ENCODE measurements at regions not wholly inside any gene's neighbourhood (a gene's known extent, or its start where the extent isn't known, plus 50 kb on each side); places are given as distances from the start of the nearest gene placed in this dataset.

GRCh38 chr6:133100865-133101264, 140.3 kb upstream of the EYA4 start:
- Histone ChIP-seq H3K36me3 (ENCODE audit: control insufficient read depth in 2 of 2, extremely low read depth in 1 of 2, insufficient read depth in 1 of 2, low read length in 1 of 2) (no peaks in the 10 kb centered on the region), H3K27ac (ENCODE audit: low read length) (no peak overlapping the region), H3K4me1 (ENCODE audit: control insufficient read depth in 1 of 2, extremely low read depth in 1 of 2, insufficient read depth in 2 of 2, low read length in 2 of 2) (no peaks in the 10 kb centered on the region), H3K4me3 (ENCODE audit: control insufficient read depth in 1 of 2, extremely low read depth in 1 of 2, low read length in 1 of 2) (no peak overlapping the region), H3K27me3 (replicated peaks in 1 of 2; ENCODE audit: control insufficient read depth in 2 of 2, extremely low read depth in 1 of 2, insufficient read depth in 2 of 2, low read length in 1 of 2) (no peaks in the 10 kb centered on the region), H3K9me3 (no peaks in the 10 kb centered on the region)
- Mint-ChIP-seq H3K4me1 (no peaks in the 10 kb centered on the region), H3K27me3 (no peaks in the 10 kb centered on the region), H3K9me3 (no peaks in the 10 kb centered on the region), H3K27ac (no peak overlapping the region), H3K4me3 (no peak overlapping the region), H3K36me3 (no peaks in the 10 kb centered on the region)
- ChIA-PET POLR2A (interaction anchor here in 1 of 2 donors (0.6 kb wide), 1 partner anchor 705 kb away, joined by 5 read pairs; no protein-coding TSS in a partner anchor), CTCF (no interaction called here)
- no peak for DNase-seq
- WGBS (ENCODE audit: insufficient coverage) = no CpG with 5 or more reads among the region's 3 CpGs
- ATAC-seq (replicated peaks in 1 of 4) = no peak

GRCh38 chr6:133101790-133102189, 139.4 kb upstream of the EYA4 start:
- H3K9me3 Mint-ChIP-seq = no peaks in the 10 kb centered on the region
- Histone ChIP-seq H3K4me3 (ENCODE audit: control insufficient read depth in 1 of 2, extremely low read depth in 1 of 2, low read length in 1 of 2) (no peak overlapping the region), H3K27ac (ENCODE audit: low read length) (no peak overlapping the region), H3K9me3 (no peaks in the 10 kb centered on the region), H3K4me1 (ENCODE audit: control insufficient read depth in 1 of 2, extremely low read depth in 1 of 2, insufficient read depth in 2 of 2, low read length in 2 of 2) (no peaks in the 10 kb centered on the region), H3K36me3 (ENCODE audit: control insufficient read depth in 2 of 2, extremely low read depth in 1 of 2, insufficient read depth in 1 of 2, low read length in 1 of 2) (no peaks in the 10 kb centered on the region), H3K27me3 (replicated peaks in 1 of 2; ENCODE audit: control insufficient read depth in 2 of 2, extremely low read depth in 1 of 2, insufficient read depth in 2 of 2, low read length in 1 of 2) (no peaks in the 10 kb centered on the region)
- H3K4me3 Mint-ChIP-seq = no peak overlapping the region
- no peaks in the 10 kb centered on the region for H3K36me3 Mint-ChIP-seq
- ChIA-PET CTCF (interaction anchor here in 1 of 2 donors (0.7 kb wide), 1 partner anchor 123 kb away, joined by 3 read pairs; no protein-coding TSS in a partner anchor), POLR2A (no interaction called here)
- no peaks in the 10 kb centered on the region for H3K27me3 Mint-ChIP-seq
- H3K27ac Mint-ChIP-seq = no peak overlapping the region
- ATAC-seq (replicated peaks in 1 of 4) (no peak), DNase-seq (no peak)
- H3K4me1 Mint-ChIP-seq = no peaks in the 10 kb centered on the region

DNA sequence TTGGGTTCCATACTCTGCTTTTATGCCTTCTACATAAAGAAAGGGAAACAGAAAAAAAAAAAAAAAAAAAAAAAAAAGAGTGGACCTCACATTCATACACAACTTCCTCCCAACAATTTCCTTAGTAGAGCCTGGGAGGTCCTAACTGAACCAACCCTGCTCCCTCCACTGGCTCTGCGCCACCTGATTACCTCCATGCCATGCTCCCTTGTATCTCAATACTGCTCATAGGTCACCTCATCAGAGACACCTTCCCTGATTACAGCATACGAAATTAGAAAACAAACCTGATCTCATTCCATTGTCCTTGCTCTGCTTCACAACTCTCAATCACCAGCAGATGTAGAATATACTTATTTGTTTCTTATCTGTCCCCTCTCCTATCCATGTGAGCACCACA, 134.2 kb upstream of the EYA4 start:
- H3K9me3 Mint-ChIP-seq = peaks cover 0 to 8% (median 0%) of the 10 kb centered on the region in 3 donors
- ChIA-PET POLR2A (no interaction called here), CTCF (interaction anchor here in 1 of 2 donors (0.6 kb wide), 1 partner anchor 293 kb away, joined by 4 read pairs; the partner anchor contains the start of gene RPS12)
- H3K36me3 ChIP-seq (ENCODE audit: control insufficient read depth in 2 of 2, extremely low read depth in 1 of 2, insufficient read depth in 1 of 2, low read length in 1 of 2) = no peaks in the 10 kb centered on the region
- no peak overlapping the region for H3K27ac Mint-ChIP-seq
- no peak overlapping the region for H3K27ac ChIP-seq (ENCODE audit: low read length)
- ATAC-seq (replicated peaks in 1 of 4) = no peak
- H3K4me3 ChIP-seq (ENCODE audit: control insufficient read depth in 1 of 2, extremely low read depth in 1 of 2, low read length in 1 of 2) = no peak overlapping the region
- H3K36me3 Mint-ChIP-seq = no peaks in the 10 kb centered on the region
- no peaks in the 10 kb centered on the region for H3K27me3 ChIP-seq (replicated peaks in 1 of 2; ENCODE audit: control insufficient read depth in 2 of 2, extremely low read depth in 1 of 2, insufficient read depth in 2 of 2, low read length in 1 of 2)
- 90% methylated on average over 1 of the region's 2 CpGs for WGBS (ENCODE audit: insufficient coverage)
- H3K9me3 ChIP-seq = no peaks in the 10 kb centered on the region
- H3K4me1 ChIP-seq (ENCODE audit: control insufficient read depth in 1 of 2, extremely low read depth in 1 of 2, insufficient read depth in 2 of 2, low read length in 2 of 2) = no peaks in the 10 kb centered on the region
- H3K4me3 Mint-ChIP-seq = no peak overlapping the region
- DNase-seq = no peak
- peaks cover 0 to 3% of the 10 kb centered on the region in 2 donors for H3K27me3 Mint-ChIP-seq
- H3K4me1 Mint-ChIP-seq = no peaks in the 10 kb centered on the region

- H3K9me3 ChIP-seq = no peaks in the 10 kb centered on the region
- no peak overlapping the region for H3K4me3 ChIP-seq (ENCODE audit: control insufficient read depth in 1 of 2, extremely low read depth in 1 of 2, low read length in 1 of 2)
- 17% methylated on average over 1 of the region's 2 CpGs for WGBS (ENCODE audit: insufficient coverage)
- H3K27ac Mint-ChIP-seq = no peak overlapping the region
- no peak overlapping the region for H3K27ac ChIP-seq (ENCODE audit: low read length)
- H3K27me3 Mint-ChIP-seq = peaks cover 0 to 3% of the 10 kb centered on the region in 2 donors
- POLR2A ChIA-PET = no interaction called here
- no peaks in the 10 kb centered on the region for H3K36me3 Mint-ChIP-seq
- ATAC-seq (replicated peaks in 1 of 4) = no peak
- CTCF ChIA-PET = no interaction called here
- peaks cover 0 to 8% (median 0%) of the 10 kb centered on the region in 3 donors for H3K9me3 Mint-ChIP-seq
- H3K4me3 Mint-ChIP-seq = no peak overlapping the region
- H3K4me1 Mint-ChIP-seq = no peaks in the 10 kb centered on the region
- no peak for DNase-seq
- H3K4me1 ChIP-seq (ENCODE audit: control insufficient read depth in 1 of 2, extremely low read depth in 1 of 2, insufficient read depth in 2 of 2, low read length in 2 of 2) = no peaks in the 10 kb centered on the region
- no peaks in the 10 kb centered on the region for H3K36me3 ChIP-seq (ENCODE audit: control insufficient read depth in 2 of 2, extremely low read depth in 1 of 2, insufficient read depth in 1 of 2, low read length in 1 of 2)
- no peaks in the 10 kb centered on the region for H3K27me3 ChIP-seq (replicated peaks in 1 of 2; ENCODE audit: control insufficient read depth in 2 of 2, extremely low read depth in 1 of 2, insufficient read depth in 2 of 2, low read length in 1 of 2)
Observed at GRCh38 chr6:133108419-133108818, 132.7 kb upstream of the EYA4 start.

DNA sequence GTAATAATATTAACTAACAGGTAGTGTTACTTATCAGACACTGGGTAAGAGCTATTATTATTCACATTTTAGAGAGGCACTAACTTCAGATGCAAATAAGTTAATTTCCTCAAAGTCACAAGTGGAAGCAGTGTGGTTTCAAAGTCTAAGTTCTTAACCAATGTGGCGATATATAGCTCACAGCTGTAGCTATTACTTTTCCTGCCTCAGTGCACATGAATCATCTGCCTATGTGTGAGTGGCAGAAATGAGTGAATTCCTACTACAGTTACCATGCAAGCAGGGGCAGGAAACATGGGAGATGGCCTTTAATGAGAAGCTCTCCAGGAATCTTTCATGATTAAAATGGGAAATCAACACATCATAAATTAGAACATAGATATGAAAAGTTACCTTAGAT, 126.2 kb upstream of the EYA4 start:
- peaks cover 4 to 15% (median 5%) of the 10 kb centered on the region in 3 donors for H3K9me3 Mint-ChIP-seq
- no peaks in the 10 kb centered on the region for H3K27me3 ChIP-seq (replicated peaks in 1 of 2; ENCODE audit: control insufficient read depth in 2 of 2, extremely low read depth in 1 of 2, insufficient read depth in 2 of 2, low read length in 1 of 2)
- no peaks in the 10 kb centered on the region for H3K36me3 Mint-ChIP-seq
- no peak overlapping the region for H3K4me3 ChIP-seq (ENCODE audit: control insufficient read depth in 1 of 2, extremely low read depth in 1 of 2, low read length in 1 of 2)
- WGBS (ENCODE audit: insufficient coverage) = no CpG with 5 or more reads among the region's 1 CpG
- no peak overlapping the region for H3K4me3 Mint-ChIP-seq
- no peaks in the 10 kb centered on the region for H3K36me3 ChIP-seq (ENCODE audit: control insufficient read depth in 2 of 2, extremely low read depth in 1 of 2, insufficient read depth in 1 of 2, low read length in 1 of 2)
- ATAC-seq (replicated peaks in 1 of 4) (no peak), DNase-seq (no peak)
- ChIA-PET POLR2A (no interaction called here), CTCF (no interaction called here)
- peaks cover 0 to 3% of the 10 kb centered on the region in 2 donors for H3K27me3 Mint-ChIP-seq
- H3K4me1 ChIP-seq (ENCODE audit: control insufficient read depth in 1 of 2, extremely low read depth in 1 of 2, insufficient read depth in 2 of 2, low read length in 2 of 2) = no peaks in the 10 kb centered on the region
- no peaks in the 10 kb centered on the region for H3K9me3 ChIP-seq
- H3K27ac Mint-ChIP-seq = no peak overlapping the region
- no peak overlapping the region for H3K27ac ChIP-seq (ENCODE audit: low read length)
- no peaks in the 10 kb centered on the region for H3K4me1 Mint-ChIP-seq

- CTCF ChIA-PET = no interaction called here
- no peaks in the 10 kb centered on the region for H3K27me3 ChIP-seq (replicated peaks in 1 of 2; ENCODE audit: control insufficient read depth in 2 of 2, extremely low read depth in 1 of 2, insufficient read depth in 2 of 2, low read length in 1 of 2)
- no peaks in the 10 kb centered on the region for H3K9me3 ChIP-seq
- Mint-ChIP-seq H3K36me3 (no peaks in the 10 kb centered on the region), H3K4me1 (no peaks in the 10 kb centered on the region), H3K27ac (no peak overlapping the region), H3K4me3 (no peak overlapping the region), H3K9me3 (peaks cover 8 to 21% (median 13%) of the 10 kb centered on the region in 3 donors), H3K27me3 (peaks cover 0 to under 1% of the 10 kb centered on the region in 2 donors)
- DNase-seq = no peak
- H3K27ac ChIP-seq (ENCODE audit: low read length) = no peak overlapping the region
- no peak overlapping the region for H3K4me3 ChIP-seq (ENCODE audit: control insufficient read depth in 1 of 2, extremely low read depth in 1 of 2, low read length in 1 of 2)
- POLR2A ChIA-PET = no interaction called here
- no peaks in the 10 kb centered on the region for H3K4me1 ChIP-seq (ENCODE audit: control insufficient read depth in 1 of 2, extremely low read depth in 1 of 2, insufficient read depth in 2 of 2, low read length in 2 of 2)
- ATAC-seq (replicated peaks in 1 of 4) = no peak
- no peaks in the 10 kb centered on the region for H3K36me3 ChIP-seq (ENCODE audit: control insufficient read depth in 2 of 2, extremely low read depth in 1 of 2, insufficient read depth in 1 of 2, low read length in 1 of 2)
- WGBS (ENCODE audit: insufficient coverage) = no CpG with 5 or more reads among the region's 2 CpGs
Observed at GRCh38 chr6:133115946-133116345, 125.2 kb upstream of the EYA4 start.

DNA sequence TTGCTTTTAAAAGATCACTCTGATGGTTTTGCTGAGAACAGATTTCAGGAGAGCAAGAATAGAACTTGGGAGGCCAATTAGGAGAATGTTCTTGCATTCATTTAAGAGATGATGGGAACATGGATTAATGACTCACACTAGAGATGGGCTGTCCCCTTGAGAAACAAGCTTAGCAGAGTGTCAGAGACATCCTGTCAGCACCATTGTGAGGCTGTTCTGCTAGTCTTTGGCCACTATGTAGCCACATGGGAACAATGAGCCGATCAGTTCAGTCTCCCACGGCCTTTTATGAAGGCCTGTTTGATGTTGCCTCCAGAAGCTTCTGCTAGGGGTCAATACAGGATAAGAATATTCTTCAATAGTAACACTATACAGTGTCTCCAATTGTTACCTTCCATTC, 113.0 kb upstream of the EYA4 start:
- Histone ChIP-seq H3K4me3 (ENCODE audit: control insufficient read depth in 1 of 2, extremely low read depth in 1 of 2, low read length in 1 of 2) (no peak overlapping the region), H3K4me1 (ENCODE audit: control insufficient read depth in 1 of 2, extremely low read depth in 1 of 2, insufficient read depth in 2 of 2, low read length in 2 of 2) (no peaks in the 10 kb centered on the region), H3K36me3 (ENCODE audit: control insufficient read depth in 2 of 2, extremely low read depth in 1 of 2, insufficient read depth in 1 of 2, low read length in 1 of 2) (no peaks in the 10 kb centered on the region), H3K27me3 (replicated peaks in 1 of 2; ENCODE audit: control insufficient read depth in 2 of 2, extremely low read depth in 1 of 2, insufficient read depth in 2 of 2, low read length in 1 of 2) (no peaks in the 10 kb centered on the region), H3K27ac (ENCODE audit: low read length) (no peak overlapping the region), H3K9me3 (no peaks in the 10 kb centered on the region)
- WGBS (ENCODE audit: insufficient coverage) = 40% methylated on average over 1 of the region's 2 CpGs
- Mint-ChIP-seq H3K4me3 (no peak overlapping the region), H3K9me3 (no peaks in the 10 kb centered on the region), H3K27ac (no peak overlapping the region), H3K36me3 (no peaks in the 10 kb centered on the region), H3K4me1 (no peaks in the 10 kb centered on the region), H3K27me3 (peaks cover 0 to 3% of the 10 kb centered on the region in 2 donors)
- POLR2A ChIA-PET = no interaction called here
- no peak for DNase-seq
- CTCF ChIA-PET = no interaction called here
- no peak for ATAC-seq (replicated peaks in 1 of 4)

All from T-cell (primary cell).